ENCODE measurements at regions not wholly inside any gene's neighbourhood (a gene's known extent, or its start where the extent isn't known, plus 50 kb on each side); places are given as distances from the start of the nearest gene placed in this dataset.

DNA sequence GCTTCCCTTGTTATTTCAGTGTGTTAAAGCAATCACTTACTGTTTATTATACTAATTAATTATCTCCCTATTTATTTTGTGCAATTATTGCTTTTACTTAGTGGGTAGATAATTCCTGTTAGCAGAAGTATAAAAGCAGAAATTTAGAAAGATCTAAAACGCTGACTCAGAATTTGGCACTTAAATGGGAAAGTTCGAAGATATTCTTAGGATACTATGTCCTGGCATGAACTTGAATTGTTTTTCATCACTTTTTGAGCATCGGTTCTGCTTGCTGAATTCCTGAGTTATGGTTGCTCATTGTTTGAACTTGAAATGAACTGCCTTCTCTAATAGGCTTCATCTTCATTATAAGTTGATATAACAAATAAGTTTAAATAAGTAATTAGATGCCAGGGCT, 325.4 kb downstream of the JRKL start:
- H3K4me2 ChIP-seq (replicated peaks; ENCODE audit: extremely low read depth, low read length, poor library complexity, severe bottlenecking) = no peak overlapping the region
- H3K4me3 ChIP-seq (replicated peaks in 1 of 3; ENCODE audit: low read depth in 2 of 3, low read length in 3 of 3) = no peak overlapping the region
- H3K9me3 Mint-ChIP-seq = peaks cover 0 to 5% (median 2%) of the 10 kb centered on the region in 7 donors
- H4K20me1 ChIP-seq (ENCODE audit: insufficient read depth, low read length) = no peaks in the 10 kb centered on the region
- H2AFZ ChIP-seq (ENCODE audit: insufficient read depth, low read depth, low read length, poor library complexity, severe bottlenecking) = no peak overlapping the region
- H3K27me3 ChIP-seq (ENCODE audit: control insufficient read depth in 2 of 2, insufficient read depth in 2 of 2, low read length in 2 of 2) = no peaks in the 10 kb centered on the region
- DNase-seq = no peak
- H3K9me3 ChIP-seq (replicated peaks in 1 of 2; ENCODE audit: control insufficient read depth in 1 of 2, insufficient read depth in 1 of 2, low read length in 2 of 2) = no peaks in the 10 kb centered on the region
- no peak overlapping the region for H3K27ac ChIP-seq (ENCODE audit: low read depth in 1 of 2, low read length in 2 of 2)
- no peak overlapping the region for H3K4me3 Mint-ChIP-seq
- H3K27me3 Mint-ChIP-seq (ENCODE audit: low read depth in 3 of 3) = peaks cover 0 to 2% (median 0%) of the 10 kb centered on the region in 3 donors
- WGBS (ENCODE audit: insufficient coverage) = 90% methylated on average over 2 of the region's 3 CpGs
- no peak overlapping the region for H3K9ac ChIP-seq (ENCODE audit: insufficient read depth, low read length, poor library complexity, severe bottlenecking)
- no peak overlapping the region for H3K27ac Mint-ChIP-seq
- no peaks in the 10 kb centered on the region for H3K4me1 Mint-ChIP-seq
- no peaks in the 10 kb centered on the region for H3K4me1 ChIP-seq (ENCODE audit: control insufficient read depth in 1 of 2, insufficient read depth in 2 of 2, low read length in 2 of 2)
- H3K79me2 ChIP-seq (ENCODE audit: insufficient read depth, low read length) = no peaks in the 10 kb centered on the region
- H3K36me3 ChIP-seq (replicated peaks in 1 of 2; ENCODE audit: control insufficient read depth in 1 of 2, insufficient read depth in 2 of 2, low read length in 2 of 2) = no peaks in the 10 kb centered on the region
- no peaks in the 10 kb centered on the region for H3K36me3 Mint-ChIP-seq
- intact Hi-C loops (cut with micrococcal nuclease) = no loop called here
- TF ChIP-seq, protein P1, sequence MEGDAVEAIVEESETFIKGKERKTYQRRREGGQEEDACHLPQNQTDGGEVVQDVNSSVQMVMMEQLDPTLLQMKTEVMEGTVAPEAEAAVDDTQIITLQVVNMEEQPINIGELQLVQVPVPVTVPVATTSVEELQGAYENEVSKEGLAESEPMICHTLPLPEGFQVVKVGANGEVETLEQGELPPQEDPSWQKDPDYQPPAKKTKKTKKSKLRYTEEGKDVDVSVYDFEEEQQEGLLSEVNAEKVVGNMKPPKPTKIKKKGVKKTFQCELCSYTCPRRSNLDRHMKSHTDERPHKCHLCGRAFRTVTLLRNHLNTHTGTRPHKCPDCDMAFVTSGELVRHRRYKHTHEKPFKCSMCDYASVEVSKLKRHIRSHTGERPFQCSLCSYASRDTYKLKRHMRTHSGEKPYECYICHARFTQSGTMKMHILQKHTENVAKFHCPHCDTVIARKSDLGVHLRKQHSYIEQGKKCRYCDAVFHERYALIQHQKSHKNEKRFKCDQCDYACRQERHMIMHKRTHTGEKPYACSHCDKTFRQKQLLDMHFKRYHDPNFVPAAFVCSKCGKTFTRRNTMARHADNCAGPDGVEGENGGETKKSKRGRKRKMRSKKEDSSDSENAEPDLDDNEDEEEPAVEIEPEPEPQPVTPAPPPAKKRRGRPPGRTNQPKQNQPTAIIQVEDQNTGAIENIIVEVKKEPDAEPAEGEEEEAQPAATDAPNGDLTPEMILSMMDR (IDR thresholded peaks at IDR 0.05) = no peak

GRCh38 chr11:96736601-96737000, 346.8 kb downstream of the JRKL start:
- Histone ChIP-seq H3K79me2 (ENCODE audit: insufficient read depth, low read length) (no peaks in the 10 kb centered on the region), H4K20me1 (ENCODE audit: insufficient read depth, low read length) (no peaks in the 10 kb centered on the region), H2AFZ (ENCODE audit: insufficient read depth, low read depth, low read length, poor library complexity, severe bottlenecking) (no peak overlapping the region), H3K4me3 (replicated peaks in 1 of 3; ENCODE audit: low read depth in 2 of 3, low read length in 3 of 3) (no peak overlapping the region), H3K9me3 (replicated peaks in 1 of 2; ENCODE audit: control insufficient read depth in 1 of 2, insufficient read depth in 1 of 2, low read length in 2 of 2) (peaks cover 11 to 12% of the 10 kb centered on the region in 2 donors), H3K4me1 (ENCODE audit: control insufficient read depth in 1 of 2, insufficient read depth in 2 of 2, low read length in 2 of 2) (no peaks in the 10 kb centered on the region), H3K9ac (ENCODE audit: insufficient read depth, low read length, poor library complexity, severe bottlenecking) (no peak overlapping the region), H3K27ac (ENCODE audit: low read depth in 1 of 2, low read length in 2 of 2) (no peak overlapping the region), H3K36me3 (replicated peaks in 1 of 2; ENCODE audit: control insufficient read depth in 1 of 2, insufficient read depth in 2 of 2, low read length in 2 of 2) (no peaks in the 10 kb centered on the region), H3K27me3 (ENCODE audit: control insufficient read depth in 2 of 2, insufficient read depth in 2 of 2, low read length in 2 of 2) (no peaks in the 10 kb centered on the region), H3K4me2 (replicated peaks; ENCODE audit: extremely low read depth, low read length, poor library complexity, severe bottlenecking) (no peak overlapping the region)
- Mint-ChIP-seq H3K27ac (no peak overlapping the region), H3K9me3 (peaks cover 0 to 9% (median 7%) of the 10 kb centered on the region in 7 donors), H3K36me3 (no peaks in the 10 kb centered on the region), H3K4me1 (no peaks in the 10 kb centered on the region), H3K27me3 (ENCODE audit: low read depth in 3 of 3) (no peaks in the 10 kb centered on the region), H3K4me3 (no peak overlapping the region)
- intact Hi-C loops (cut with micrococcal nuclease) = no loop called here
- WGBS (ENCODE audit: insufficient coverage) = no CpG with 5 or more reads among the region's 1 CpG
- TF ChIP-seq, protein P1 (IDR thresholded peaks at IDR 0.05) = no peak
- no peak for DNase-seq

Measured in CD14-positive monocyte (primary cell).